ENCODE measurements at regions not wholly inside any gene's neighbourhood (a gene's known extent, or its start where the extent isn't known, plus 50 kb on each side); places are given as distances from the start of the nearest gene placed in this dataset.

GRCh38 chr2:118723394-118723793 is 124.1 kb downstream of the EN1 start:
- DNase-seq (ENCODE audit: low read depth), result peak; percentile 44
- Mint-ChIP-seq H3K36me3 (ENCODE audit: low read depth, unreplicated experiment) (no peaks in the 10 kb centered on the region), H3K27me3 (ENCODE audit: low read depth, unreplicated experiment) (peaks cover 35% of the 10 kb centered on the region), H3K4me1 (ENCODE audit: low read depth, unreplicated experiment) (no peaks in the 10 kb centered on the region), H3K4me3 (ENCODE audit: unreplicated experiment) (no peak overlapping the region), H3K9me3 (ENCODE audit: unreplicated experiment) (peaks cover 20% of the 10 kb centered on the region), H3K27ac (ENCODE audit: unreplicated experiment) (no peak overlapping the region)
- Histone ChIP-seq H3K27ac (ENCODE audit: low read depth, low read length) (no peak overlapping the region), H3K4me2 (ENCODE audit: low read length) (no peak overlapping the region), H4K20me1 (ENCODE audit: insufficient read depth, low read length) (no peaks in the 10 kb centered on the region), H3K9me3 (ENCODE audit: insufficient read depth, low read depth, low read length) (peaks cover 2% of the 10 kb centered on the region), H3K9ac (ENCODE audit: low read length) (no peak overlapping the region), H3K36me3 (ENCODE audit: insufficient read depth, low read length) (no peaks in the 10 kb centered on the region), H3K4me1 (ENCODE audit: insufficient read depth, low read length) (no peaks in the 10 kb centered on the region), H3K79me2 (ENCODE audit: insufficient read depth, low read length) (no peaks in the 10 kb centered on the region), H3K4me3 (ENCODE audit: insufficient read depth, low read depth, low read length) (no peak overlapping the region), H2AFZ (ENCODE audit: low read depth, low read length) (no peak overlapping the region), H3K27me3 (ENCODE audit: insufficient read depth, low read length) (no peaks in the 10 kb centered on the region)
- no peak for TF ChIP-seq EZH2 (IDR thresholded peaks at IDR 0.05; ENCODE audit: insufficient read depth, low read length)
- TF ChIP-seq, protein P1, sequence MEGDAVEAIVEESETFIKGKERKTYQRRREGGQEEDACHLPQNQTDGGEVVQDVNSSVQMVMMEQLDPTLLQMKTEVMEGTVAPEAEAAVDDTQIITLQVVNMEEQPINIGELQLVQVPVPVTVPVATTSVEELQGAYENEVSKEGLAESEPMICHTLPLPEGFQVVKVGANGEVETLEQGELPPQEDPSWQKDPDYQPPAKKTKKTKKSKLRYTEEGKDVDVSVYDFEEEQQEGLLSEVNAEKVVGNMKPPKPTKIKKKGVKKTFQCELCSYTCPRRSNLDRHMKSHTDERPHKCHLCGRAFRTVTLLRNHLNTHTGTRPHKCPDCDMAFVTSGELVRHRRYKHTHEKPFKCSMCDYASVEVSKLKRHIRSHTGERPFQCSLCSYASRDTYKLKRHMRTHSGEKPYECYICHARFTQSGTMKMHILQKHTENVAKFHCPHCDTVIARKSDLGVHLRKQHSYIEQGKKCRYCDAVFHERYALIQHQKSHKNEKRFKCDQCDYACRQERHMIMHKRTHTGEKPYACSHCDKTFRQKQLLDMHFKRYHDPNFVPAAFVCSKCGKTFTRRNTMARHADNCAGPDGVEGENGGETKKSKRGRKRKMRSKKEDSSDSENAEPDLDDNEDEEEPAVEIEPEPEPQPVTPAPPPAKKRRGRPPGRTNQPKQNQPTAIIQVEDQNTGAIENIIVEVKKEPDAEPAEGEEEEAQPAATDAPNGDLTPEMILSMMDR (IDR thresholded peaks at IDR 0.05; ENCODE audit: insufficient read depth, low read depth, low read length), result no peak
- no peak for FAIRE-seq

DNA sequence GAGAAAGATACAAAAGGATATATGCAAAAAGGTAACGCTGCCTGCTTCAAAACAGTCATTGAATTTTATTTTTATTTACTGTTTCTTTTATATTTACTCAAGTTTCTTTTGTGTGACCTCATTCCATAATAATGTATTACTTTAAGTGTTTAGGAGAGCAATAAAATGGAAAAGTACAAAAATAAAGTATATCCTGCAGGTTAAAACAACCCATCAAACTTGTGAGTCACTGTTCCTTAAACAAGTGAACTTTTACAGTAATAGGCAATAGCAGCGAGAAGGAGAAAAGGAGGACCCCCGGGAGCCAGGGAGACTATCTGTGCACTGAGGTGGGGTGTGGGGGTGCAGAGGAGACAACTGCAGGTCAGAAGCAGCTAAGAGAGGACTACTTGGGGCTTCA is 124.5 kb downstream of the EN1 start:
- Mint-ChIP-seq H3K27me3 (ENCODE audit: low read depth, unreplicated experiment) (peaks cover 35% of the 10 kb centered on the region), H3K36me3 (ENCODE audit: low read depth, unreplicated experiment) (no peaks in the 10 kb centered on the region), H3K27ac (ENCODE audit: unreplicated experiment) (no peak overlapping the region), H3K9me3 (ENCODE audit: unreplicated experiment) (peaks cover 20% of the 10 kb centered on the region), H3K4me1 (ENCODE audit: low read depth, unreplicated experiment) (no peaks in the 10 kb centered on the region), H3K4me3 (ENCODE audit: unreplicated experiment) (no peak overlapping the region)
- Histone ChIP-seq H3K9me3 (ENCODE audit: insufficient read depth, low read depth, low read length) (peaks cover 2% of the 10 kb centered on the region), H3K9ac (ENCODE audit: low read length) (no peak overlapping the region), H3K4me2 (ENCODE audit: low read length) (no peak overlapping the region), H3K27ac (ENCODE audit: low read depth, low read length) (no peak overlapping the region), H3K4me3 (ENCODE audit: insufficient read depth, low read depth, low read length) (no peak overlapping the region), H2AFZ (ENCODE audit: low read depth, low read length) (no peak overlapping the region), H3K36me3 (ENCODE audit: insufficient read depth, low read length) (no peaks in the 10 kb centered on the region), H4K20me1 (ENCODE audit: insufficient read depth, low read length) (no peaks in the 10 kb centered on the region), H3K79me2 (ENCODE audit: insufficient read depth, low read length) (no peaks in the 10 kb centered on the region), H3K27me3 (ENCODE audit: insufficient read depth, low read length) (no peaks in the 10 kb centered on the region), H3K4me1 (ENCODE audit: insufficient read depth, low read length) (no peaks in the 10 kb centered on the region)
- DNase-seq (ENCODE audit: low read depth) (no peak), FAIRE-seq (no peak)
- TF ChIP-seq EZH2 (IDR thresholded peaks at IDR 0.05; ENCODE audit: insufficient read depth, low read length), result no peak
- TF ChIP-seq, protein P1 (IDR thresholded peaks at IDR 0.05; ENCODE audit: insufficient read depth, low read depth, low read length), result no peak

GRCh38 chr2:118721817-118722551 is 125.5 kb downstream of the EN1 start:
- no peaks in the 10 kb centered on the region for H4K20me1 ChIP-seq (ENCODE audit: insufficient read depth, low read length)
- no peak overlapping the region for H3K4me2 ChIP-seq (ENCODE audit: low read length)
- H3K27ac ChIP-seq (ENCODE audit: low read depth, low read length), result no peak overlapping the region
- H3K27me3 Mint-ChIP-seq (ENCODE audit: low read depth, unreplicated experiment), result peaks cover 40% of the 10 kb centered on the region
- no peaks in the 10 kb centered on the region for H3K9me3 ChIP-seq (ENCODE audit: insufficient read depth, low read depth, low read length)
- peaks cover 16% of the 10 kb centered on the region for H3K9me3 Mint-ChIP-seq (ENCODE audit: unreplicated experiment)
- no peak overlapping the region for H2AFZ ChIP-seq (ENCODE audit: low read depth, low read length)
- no peak overlapping the region for H3K9ac ChIP-seq (ENCODE audit: low read length)
- FAIRE-seq, result no peak
- H3K4me1 ChIP-seq (ENCODE audit: insufficient read depth, low read length), result no peaks in the 10 kb centered on the region
- no peak overlapping the region for H3K27ac Mint-ChIP-seq (ENCODE audit: unreplicated experiment)
- H3K27me3 ChIP-seq (ENCODE audit: insufficient read depth, low read length), result no peaks in the 10 kb centered on the region
- DNase-seq (ENCODE audit: low read depth), result peak; percentile 28
- no peak overlapping the region for H3K4me3 Mint-ChIP-seq (ENCODE audit: unreplicated experiment)
- no peak overlapping the region for H3K4me3 ChIP-seq (ENCODE audit: insufficient read depth, low read depth, low read length)
- H3K79me2 ChIP-seq (ENCODE audit: insufficient read depth, low read length), result no peaks in the 10 kb centered on the region
- H3K4me1 Mint-ChIP-seq (ENCODE audit: low read depth, unreplicated experiment), result no peaks in the 10 kb centered on the region
- H3K36me3 ChIP-seq (ENCODE audit: insufficient read depth, low read length), result no peaks in the 10 kb centered on the region
- H3K36me3 Mint-ChIP-seq (ENCODE audit: low read depth, unreplicated experiment), result no peaks in the 10 kb centered on the region
- TF ChIP-seq EZH2 (IDR thresholded peaks at IDR 0.05; ENCODE audit: insufficient read depth, low read length), result no peak
- TF ChIP-seq, protein P1 (IDR thresholded peaks at IDR 0.05; ENCODE audit: insufficient read depth, low read depth, low read length), result no peak
